Stimulated activated CD8-positive, alpha-beta memory T cell treated with anti-CD3 and anti-CD28 coated beads, Interleukin-15, amount 100 ng/mL, for 24 hours (primary cell): ENCODE measurements at regions not wholly inside any gene's neighbourhood (a gene's known extent, or its start where the extent isn't known, plus 50 kb on each side); places are given as distances from the start of the nearest gene placed in this dataset.
A peak's percentile ranks its signal among the peaks of the same experiment; 100 is the strongest.

Experiments
- DNase-seq: peaks from one replicate; pipeline ENCODE4 v3.0.0-alpha.2; 2020; ENCODE audit warnings: low read depth

GRCh38 chr6:40312213-40313015, 274.8 kb downstream of the LRFN2 start:
- DNase-seq = no peak

DNA sequence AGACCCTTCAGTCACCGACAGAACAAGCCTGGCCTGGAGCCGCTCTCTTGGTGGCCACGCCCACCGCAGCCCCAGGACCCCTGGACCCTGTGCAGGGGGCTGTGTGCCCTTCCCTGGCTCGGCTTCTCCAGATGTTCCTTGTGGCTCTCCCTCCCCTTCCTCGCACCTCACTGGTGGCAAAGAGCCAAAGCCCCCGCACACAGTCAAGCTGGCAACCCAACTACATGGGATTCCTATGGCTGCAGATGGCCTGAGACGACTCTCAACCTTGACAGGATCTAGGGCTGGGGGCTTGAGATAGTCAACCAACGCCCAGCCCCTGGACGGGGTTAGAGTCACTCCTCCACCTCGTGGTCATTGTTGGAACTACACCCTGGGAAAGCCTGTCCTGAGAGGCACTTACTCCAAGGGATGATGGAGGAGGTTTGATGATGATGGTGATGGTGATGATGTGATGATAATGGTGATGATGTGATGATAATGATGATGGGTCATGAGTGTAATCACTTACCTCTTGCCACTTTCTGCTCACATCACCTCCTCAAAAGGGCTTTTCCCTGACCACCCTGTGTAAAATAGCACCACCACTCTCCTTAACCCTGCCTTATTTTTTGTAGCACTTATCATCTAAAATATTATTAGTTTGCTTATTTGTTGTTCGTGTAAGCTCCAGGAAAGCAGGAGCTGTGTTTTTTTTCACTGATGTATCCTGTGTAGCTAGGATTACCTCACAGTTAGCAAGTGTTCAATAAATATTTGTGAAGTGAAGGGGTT, 278.4 kb downstream of the LRFN2 start:
- peak; percentile 31 for DNase-seq

GRCh38 chr6:40307712-40308111, 279.5 kb downstream of the LRFN2 start:
- no peak for DNase-seq

- no peak for DNase-seq
Measured at GRCh38 chr6:40302856-40303454, 284.2 kb downstream of the LRFN2 start.

GRCh38 chr6:40299681-40300080, 287.5 kb downstream of the LRFN2 start:
- no peak for DNase-seq

DNA sequence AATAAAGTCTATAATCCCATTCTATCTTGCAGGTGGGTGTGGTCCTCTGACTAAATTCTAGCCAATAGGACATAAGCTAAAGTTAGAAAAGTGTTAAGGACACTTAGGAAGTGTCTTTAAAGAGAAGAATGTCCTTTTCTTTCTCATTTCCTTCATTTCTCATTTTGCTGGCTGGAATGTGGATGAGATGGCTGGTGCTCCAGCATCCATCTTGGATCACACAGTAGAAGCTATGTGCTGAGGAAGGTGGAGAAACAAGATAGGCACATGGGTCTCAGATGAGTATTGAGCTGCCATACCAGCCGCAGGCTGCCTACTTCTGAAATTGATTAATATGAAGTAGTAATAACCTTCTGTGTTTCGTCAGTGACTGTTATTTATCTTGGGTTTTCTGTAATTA, 289.0 kb downstream of the LRFN2 start:
- no peak for DNase-seq

GRCh38 chr6:40295251-40295950, 291.8 kb downstream of the LRFN2 start:
- no peak for DNase-seq

GRCh38 chr6:40293460-40294185, 293.5 kb downstream of the LRFN2 start:
- DNase-seq = no peak

DNA sequence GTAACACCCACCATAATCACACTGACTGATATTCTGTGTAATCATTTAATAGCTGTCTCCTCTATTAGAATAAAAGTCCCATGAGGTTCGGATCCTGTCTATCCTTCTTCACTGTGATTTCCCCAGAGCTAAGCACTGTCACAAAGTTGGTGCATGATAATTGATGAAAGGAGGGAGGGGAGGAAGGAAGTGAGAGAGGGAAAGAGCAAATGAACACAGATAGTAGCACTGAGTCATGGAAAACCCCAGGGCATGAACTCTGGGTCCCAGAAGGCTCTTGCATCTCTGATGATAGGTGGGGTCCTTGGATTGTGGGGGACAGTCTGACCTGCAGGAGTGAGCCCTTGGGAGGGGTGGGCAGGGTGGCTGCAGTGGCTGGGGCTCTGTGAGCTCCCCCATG, 294.1 kb downstream of the LRFN2 start:
- no peak for DNase-seq

DNA sequence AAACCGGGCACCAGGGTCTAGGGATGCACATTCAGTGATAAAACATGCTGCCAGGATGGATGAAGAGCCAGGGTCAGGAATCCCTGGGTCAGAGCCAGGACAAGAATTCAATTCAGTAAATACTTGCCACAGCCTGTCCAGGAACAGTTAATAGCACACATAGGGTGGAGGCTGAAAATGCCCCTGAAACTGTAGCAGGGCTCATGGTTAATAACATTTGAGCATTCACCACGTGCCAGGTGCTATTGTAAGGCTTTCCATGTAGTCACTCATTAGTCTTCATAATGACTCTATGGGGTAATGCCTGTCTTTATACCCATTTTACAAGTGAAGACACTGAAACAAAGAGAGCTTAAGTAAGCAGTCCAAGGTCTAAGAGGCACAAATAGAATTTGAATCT, 296.3 kb downstream of the LRFN2 start:
- DNase-seq = no peak

GRCh38 chr6:40288919-40289318, 298.2 kb downstream of the LRFN2 start:
- no peak for DNase-seq

DNA sequence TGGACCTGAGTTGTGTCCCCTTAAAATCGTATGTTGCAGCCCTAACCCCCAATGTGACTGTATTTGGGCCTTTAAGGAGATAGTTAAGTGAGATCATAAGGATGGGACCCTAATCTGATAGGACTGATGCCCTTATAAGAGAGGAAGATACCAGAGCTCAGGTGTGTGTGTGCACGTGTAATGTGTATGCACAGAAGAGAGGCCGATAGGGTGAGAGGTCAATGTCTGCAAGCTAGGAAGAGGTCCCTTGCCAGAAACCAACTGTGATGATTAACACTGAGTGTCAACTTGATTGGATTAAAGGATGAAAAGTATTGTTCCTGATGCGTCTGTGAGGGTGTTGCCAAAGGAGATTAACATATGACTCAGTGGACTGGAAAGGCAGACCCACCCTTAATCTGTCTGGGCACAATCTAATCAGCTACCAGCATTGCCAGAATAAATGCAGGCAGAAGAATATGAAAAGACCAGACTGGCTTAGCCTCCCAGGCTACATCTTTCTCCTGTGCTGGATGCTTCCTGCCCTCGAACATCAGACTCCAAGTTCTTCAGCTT, 299.8 kb downstream of the LRFN2 start:
- no peak for DNase-seq

DNA sequence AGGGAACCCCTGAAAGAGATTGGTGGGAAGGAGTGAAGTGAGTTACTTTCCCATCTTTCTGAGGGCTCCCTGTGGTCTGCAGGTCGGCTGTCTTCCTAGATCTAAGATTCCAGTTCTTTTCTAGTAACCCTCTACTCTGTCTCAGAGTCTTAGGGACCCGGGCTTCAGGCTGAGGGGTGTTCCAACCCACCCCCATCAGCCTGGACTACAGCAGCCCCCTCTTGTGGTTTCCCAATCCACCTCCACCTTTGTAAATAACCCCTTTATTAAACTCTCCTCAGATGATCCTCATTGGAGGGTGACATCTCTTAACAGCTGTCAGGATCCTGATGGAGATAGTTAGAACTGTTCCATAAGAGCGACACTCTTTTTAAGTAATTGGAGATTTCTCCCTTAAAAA, 300.4 kb downstream of the LRFN2 start:
- no peak for DNase-seq

DNA sequence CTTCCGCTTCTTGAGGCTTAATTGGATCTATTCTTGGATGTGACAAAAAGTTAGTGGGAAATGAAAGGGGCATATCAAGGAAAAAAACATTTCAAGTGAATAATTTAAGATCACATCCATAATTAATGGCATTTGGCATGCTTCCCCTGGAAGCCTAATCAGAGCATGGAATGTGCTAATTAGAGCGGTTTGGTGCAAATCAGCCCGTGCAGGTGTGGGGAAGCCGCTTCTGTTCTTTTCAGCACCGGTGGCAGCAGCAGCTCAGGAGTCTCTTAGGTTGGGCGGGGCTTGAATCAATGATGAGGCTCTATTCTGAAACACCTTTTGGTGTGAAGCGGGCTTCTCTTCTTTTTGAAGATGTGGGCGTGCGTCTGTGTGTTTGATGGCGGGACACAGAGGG, 301.2 kb downstream of the LRFN2 start:
- no peak for DNase-seq

GRCh38 chr6:40285535-40285934, 301.6 kb downstream of the LRFN2 start:
- no peak for DNase-seq

DNA sequence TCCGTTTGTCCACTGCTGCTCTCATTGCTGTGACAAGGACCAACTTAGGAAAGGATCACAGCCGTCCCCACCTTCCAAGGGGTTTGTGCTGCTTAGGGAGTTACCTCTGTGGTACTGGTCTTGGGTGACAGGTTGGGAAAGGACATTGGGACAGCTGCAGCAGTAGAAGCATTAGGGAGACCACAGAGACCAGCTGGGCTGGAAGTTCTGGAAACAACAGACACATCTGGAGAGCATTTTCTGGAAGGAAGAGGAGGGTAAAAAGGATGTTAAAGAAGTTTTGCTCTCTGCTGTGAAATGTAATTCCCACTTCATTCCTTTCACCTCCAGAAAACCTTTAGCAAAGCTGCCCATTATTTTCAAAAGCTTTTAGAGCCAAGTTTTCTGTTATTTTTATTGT, 304.2 kb downstream of the LRFN2 start:
- no peak for DNase-seq

DNA sequence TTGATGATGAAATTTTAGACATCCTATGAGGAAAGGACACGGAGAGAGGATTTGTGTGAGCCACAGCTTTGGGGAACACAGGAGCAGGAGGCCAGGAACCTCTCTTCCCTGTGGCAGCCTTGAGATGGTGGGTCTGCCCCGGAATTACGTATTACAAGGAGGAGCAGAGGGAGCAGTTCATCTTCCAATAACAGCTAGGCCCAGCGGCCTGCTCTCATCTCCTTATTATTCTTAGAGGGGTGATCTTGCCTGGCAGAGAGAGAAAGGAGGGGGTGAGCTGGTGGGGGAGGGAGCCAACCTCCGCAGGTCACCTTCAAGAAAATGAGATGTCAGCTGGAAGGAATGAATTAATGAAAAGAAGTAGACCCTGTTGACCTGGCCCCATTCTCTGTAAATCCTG, 305.8 kb downstream of the LRFN2 start:
- no peak for DNase-seq

DNA sequence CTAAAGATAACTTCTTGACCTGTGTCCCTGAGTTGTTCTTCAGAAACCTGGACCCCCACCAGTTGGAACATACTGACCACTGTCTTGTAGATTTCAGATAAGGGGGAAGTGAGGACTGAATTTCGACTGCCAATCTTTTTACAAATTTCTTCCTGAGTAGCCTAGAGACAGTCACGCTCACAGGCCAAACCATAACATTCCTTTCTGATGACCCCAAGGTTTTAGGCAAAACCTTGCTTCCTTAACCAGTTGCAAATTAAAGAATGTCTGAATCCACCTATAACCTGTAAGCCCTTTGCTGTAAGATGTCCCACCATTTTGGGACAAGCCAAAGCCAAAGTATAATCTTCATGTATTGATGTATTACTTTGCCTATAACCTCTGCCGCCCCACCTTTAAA, 306.9 kb downstream of the LRFN2 start:
- no peak for DNase-seq

DNA sequence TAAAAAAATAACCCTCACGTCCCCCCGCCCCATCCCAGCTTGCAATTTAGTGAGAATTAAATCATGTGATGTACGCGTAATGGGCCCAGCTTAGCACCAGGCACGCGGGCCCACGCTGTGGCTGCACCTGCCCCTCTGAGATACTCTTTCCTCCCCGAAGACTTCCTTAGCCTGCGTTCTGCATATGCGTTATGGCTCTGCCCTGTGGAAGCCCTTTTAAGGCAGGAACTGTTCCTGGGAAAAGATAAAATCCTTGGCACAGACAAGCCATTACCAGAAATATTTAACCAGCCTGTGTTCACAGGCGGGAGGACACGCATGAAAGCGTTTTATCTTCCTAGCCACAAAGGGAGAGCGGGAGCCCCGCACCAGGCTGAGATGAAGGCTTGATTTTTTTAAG, 311.0 kb downstream of the LRFN2 start:
- no peak for DNase-seq

DNA sequence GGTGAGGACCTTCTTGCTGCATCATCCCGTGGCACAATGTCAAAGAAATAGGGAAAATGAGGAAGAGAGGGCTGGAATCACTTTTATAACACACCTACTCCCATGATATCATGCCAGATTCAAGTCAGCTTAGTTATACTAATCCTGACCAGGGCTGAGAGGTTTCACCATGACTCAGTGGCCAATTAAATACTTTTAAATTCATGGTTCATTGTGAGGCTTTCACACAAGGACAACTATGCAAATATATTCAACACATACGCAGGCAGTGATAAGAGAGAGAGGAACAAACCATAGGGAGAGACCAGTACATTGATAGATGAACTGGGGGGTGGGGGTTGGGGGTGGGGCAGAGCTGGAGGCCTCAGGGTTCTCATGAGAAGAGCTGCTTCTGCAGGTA, 313.1 kb downstream of the LRFN2 start:
- no peak for DNase-seq

DNA sequence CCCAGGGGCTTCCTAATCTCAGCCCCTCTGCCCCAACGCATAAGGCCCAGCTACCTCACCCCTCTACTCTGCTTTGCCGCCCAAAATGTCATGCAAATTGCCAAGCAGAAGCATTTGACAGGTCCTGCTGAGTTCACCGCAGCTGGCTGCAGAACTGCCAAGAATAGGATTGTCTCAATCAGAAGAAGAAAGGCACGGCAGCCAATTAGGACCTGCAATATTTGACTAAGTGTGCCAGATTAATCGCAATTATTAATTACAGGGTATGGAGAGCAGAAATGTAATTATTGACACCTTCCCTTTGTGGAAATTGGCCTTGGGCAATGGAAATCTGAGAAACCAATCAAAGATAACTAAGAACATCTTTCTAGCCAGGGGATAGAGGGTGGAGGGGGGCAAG, 318.6 kb downstream of the LRFN2 start:
- DNase-seq = no peak

DNA sequence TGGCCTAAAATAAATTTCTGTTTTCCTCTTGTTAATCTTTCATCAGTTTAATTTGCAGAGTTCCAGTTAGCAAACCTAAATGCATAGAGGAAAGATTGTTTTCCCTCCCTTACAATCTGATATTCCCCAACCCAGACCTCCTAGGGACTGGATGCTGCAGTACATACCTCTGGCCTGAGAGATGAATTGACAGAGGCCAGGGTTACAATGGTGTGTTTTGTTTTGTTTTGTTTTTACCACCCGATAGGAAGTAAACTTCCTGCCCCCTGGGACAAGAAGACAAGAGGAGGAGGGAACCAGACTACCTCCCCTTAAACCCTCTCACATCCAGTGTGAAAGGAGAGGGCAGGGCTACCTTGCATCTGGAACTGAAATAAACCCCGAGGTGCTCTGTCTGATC, 319.0 kb downstream of the LRFN2 start:
- DNase-seq = no peak
